D721Med (cell line): ENCODE measurements at regions not wholly inside any gene's neighbourhood (a gene's known extent, or its start where the extent isn't known, plus 50 kb on each side); places are given as distances from the start of the nearest gene placed in this dataset.

Experiments
- DNase-seq: peaks from one replicate; pipeline ENCODE4 v3.0.0; 2011; ENCODE audit warnings: low spot score; ENCODE audit not compliant: insufficient read length
- FAIRE-seq: peaks from 2 replicates; lab custom pipeline; 2011; peaks lifted over from hg19 to GRCh38; lab: Jason Lieb, UNC
- TF ChIP-seq, protein P1 (sequence below): IDR thresholded peaks from 2 replicates; pipeline ENCODE4 v1.5.1; 2012; ENCODE audit warnings: mild to moderate bottlenecking, control low read depth; ENCODE audit not compliant: insufficient read depth; ENCODE audit errors: missing control alignments

DNA sequence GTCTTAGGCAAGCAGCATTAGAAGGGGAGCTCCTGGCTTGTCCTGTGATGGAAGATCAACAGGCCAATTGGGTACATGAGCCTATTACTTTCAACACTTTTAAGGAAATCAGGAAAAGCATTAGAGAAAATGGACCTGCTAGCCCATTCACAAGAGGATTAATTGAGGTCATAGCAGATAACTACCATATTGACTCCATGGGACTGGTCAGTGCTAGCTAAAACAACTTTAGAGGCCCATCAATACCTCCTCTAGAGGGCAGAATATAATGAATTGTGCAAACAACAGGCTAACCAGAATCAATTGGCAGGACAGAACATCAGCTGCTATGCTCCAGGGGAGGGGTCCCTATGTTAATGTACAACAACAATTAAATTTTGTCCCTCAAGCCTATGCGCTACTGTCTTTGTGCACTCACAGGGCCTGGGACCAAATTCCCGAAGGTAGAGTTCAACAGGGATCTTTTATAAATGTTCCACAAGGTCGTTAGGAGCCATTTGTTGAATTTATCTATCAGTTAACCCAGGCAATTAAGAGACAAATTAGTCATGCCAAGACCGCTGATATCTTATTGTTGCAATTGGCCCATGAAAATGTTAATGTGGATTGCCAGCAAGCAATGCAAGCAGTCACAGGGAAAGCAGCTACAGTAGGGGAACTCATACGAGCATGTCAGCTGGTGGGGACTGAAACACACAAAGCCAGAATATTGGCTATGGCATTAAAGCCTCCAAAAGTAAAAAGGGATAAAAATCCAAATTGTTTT lies 106.6 kb upstream of the BTN3A2 start:
- TF ChIP-seq, protein P1, sequence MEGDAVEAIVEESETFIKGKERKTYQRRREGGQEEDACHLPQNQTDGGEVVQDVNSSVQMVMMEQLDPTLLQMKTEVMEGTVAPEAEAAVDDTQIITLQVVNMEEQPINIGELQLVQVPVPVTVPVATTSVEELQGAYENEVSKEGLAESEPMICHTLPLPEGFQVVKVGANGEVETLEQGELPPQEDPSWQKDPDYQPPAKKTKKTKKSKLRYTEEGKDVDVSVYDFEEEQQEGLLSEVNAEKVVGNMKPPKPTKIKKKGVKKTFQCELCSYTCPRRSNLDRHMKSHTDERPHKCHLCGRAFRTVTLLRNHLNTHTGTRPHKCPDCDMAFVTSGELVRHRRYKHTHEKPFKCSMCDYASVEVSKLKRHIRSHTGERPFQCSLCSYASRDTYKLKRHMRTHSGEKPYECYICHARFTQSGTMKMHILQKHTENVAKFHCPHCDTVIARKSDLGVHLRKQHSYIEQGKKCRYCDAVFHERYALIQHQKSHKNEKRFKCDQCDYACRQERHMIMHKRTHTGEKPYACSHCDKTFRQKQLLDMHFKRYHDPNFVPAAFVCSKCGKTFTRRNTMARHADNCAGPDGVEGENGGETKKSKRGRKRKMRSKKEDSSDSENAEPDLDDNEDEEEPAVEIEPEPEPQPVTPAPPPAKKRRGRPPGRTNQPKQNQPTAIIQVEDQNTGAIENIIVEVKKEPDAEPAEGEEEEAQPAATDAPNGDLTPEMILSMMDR: no peak
- FAIRE-seq: no peak
- no peak for DNase-seq

DNA sequence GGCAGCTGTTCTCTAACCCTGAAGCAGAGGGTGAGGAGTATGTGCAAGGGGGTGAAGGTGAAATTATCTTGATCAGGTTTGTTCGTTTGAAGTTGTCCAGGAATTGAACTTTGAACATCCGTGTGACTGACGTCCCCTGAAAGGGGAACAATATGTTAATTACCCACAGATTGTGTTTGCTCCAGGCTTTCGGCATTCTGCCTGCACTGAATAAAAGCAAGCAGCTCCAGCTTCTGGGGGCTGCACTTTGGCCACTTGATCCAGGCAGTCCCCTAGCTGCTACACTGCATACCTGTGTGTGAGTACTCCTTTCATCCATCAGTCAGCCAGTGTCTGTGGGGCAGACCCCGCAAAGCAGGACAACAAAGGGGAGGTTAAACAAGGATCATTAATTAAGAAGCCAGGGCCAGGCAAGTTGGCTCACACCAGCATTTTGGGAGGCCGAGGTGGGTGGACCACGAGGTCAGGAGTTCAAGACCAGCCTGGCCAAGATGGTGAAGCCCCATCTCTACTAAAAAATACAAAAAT lies 104.8 kb upstream of the BTN3A2 start:
- FAIRE-seq: no peak
- TF ChIP-seq, protein P1: no peak
- no peak for DNase-seq

- TF ChIP-seq, protein P1: no peak
- FAIRE-seq (no peak), DNase-seq (no peak)
Observed at GRCh38 chr6:26260725-26261490, 104.1 kb upstream of the BTN3A2 start.

- DNase-seq: no peak
- no peak for FAIRE-seq
- TF ChIP-seq, protein P1: no peak
Observed at GRCh38 chr6:26264547-26264946, 100.5 kb upstream of the BTN3A2 start.

- DNase-seq (no peak), FAIRE-seq (no peak)
- TF ChIP-seq, protein P1: no peak
Observed at GRCh38 chr6:26267083-26267589, 97.9 kb upstream of the BTN3A2 start.

DNA sequence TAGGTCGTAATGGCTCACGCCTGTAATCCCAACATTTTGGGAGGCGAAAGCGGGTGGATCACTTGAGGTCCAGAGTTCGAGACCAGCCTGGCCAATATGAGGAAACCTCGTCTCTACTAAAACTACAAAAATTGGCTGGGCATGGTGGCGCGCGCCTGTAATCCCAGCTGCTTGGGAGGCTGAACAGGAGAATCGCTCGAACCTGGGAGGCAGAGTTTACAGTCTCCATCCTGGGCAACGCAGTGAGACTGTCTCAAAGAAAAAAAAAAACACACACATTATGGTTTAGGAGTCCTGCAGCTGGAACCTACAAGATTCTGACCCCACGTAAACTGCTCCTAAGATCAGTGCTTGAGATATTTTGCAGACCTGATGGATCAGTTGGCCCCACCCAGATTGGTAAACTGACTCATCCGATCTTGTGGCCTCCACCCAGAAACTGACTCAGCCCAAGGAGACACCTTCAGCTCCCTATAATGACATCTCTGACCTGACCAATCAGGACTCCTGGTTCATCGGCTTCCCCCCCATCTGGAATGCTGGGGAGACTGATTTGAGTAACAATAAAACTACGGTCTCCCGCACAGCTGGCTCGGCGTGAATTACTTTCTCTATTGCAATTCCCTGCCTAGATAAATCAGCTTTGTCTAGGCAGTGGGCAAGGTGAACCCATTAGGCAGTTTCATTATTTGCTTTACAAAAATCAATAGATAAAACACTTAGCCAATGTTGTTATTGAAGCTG lies 96.2 kb upstream of the BTN3A2 start:
- TF ChIP-seq, protein P1: no peak
- FAIRE-seq: no peak
- DNase-seq: no peak
